ENCODE measurements at regions not wholly inside any gene's neighbourhood (a gene's known extent, or its start where the extent isn't known, plus 50 kb on each side); places are given as distances from the start of the nearest gene placed in this dataset.
A peak's percentile ranks its signal among the peaks of the same experiment; 100 is the strongest.
"Not testable (repeated sequence)": the region's sequence is repeated elsewhere in the genome, so short reads cannot be mapped to it uniquely, and the experiment has no call there.

- no peak for DNase-seq (ENCODE audit: low read depth)
Measured at GRCh38 chr3:34878488-34878887, 760.8 kb upstream of the ARPP21 start.

- no peak for DNase-seq (ENCODE audit: low read depth)
Measured at GRCh38 chr3:34881026-34881425, 758.3 kb upstream of the ARPP21 start.

- no peak for DNase-seq (ENCODE audit: low read depth)
Measured at GRCh38 chr3:34882764-34883163, 756.6 kb upstream of the ARPP21 start.

GRCh38 chr3:34884007-34884406 is 755.3 kb upstream of the ARPP21 start:
- no peak for DNase-seq (ENCODE audit: low read depth)

- DNase-seq (ENCODE audit: low read depth) = no peak
Measured at GRCh38 chr3:34886443-34886842, 752.9 kb upstream of the ARPP21 start.

- no peak for DNase-seq (ENCODE audit: low read depth)
Measured at GRCh38 chr3:34889641-34890040, 749.7 kb upstream of the ARPP21 start.

- DNase-seq (ENCODE audit: low read depth) = no peak
Measured at GRCh38 chr3:34890247-34890646, 749.1 kb upstream of the ARPP21 start.

GRCh38 chr3:34891941-34892340 is 747.4 kb upstream of the ARPP21 start:
- DNase-seq (ENCODE audit: low read depth) = no peak

GRCh38 chr3:34895841-34896240 is 743.5 kb upstream of the ARPP21 start:
- DNase-seq (ENCODE audit: low read depth) = no peak

GRCh38 chr3:34909679-34910078 is 729.6 kb upstream of the ARPP21 start:
- not testable (repeated sequence) for DNase-seq (ENCODE audit: low read depth)

GRCh38 chr3:34919025-34919424 is 720.3 kb upstream of the ARPP21 start:
- no peak for DNase-seq (ENCODE audit: low read depth)

- DNase-seq (ENCODE audit: low read depth) = no peak
Measured at GRCh38 chr3:34920806-34921205, 718.5 kb upstream of the ARPP21 start.

GRCh38 chr3:34924961-34925360 is 714.4 kb upstream of the ARPP21 start:
- no peak for DNase-seq (ENCODE audit: low read depth)

- no peak for DNase-seq (ENCODE audit: low read depth)
Measured at GRCh38 chr3:34925851-34926250, 713.5 kb upstream of the ARPP21 start.

GRCh38 chr3:34929036-34929435 is 710.3 kb upstream of the ARPP21 start:
- DNase-seq (ENCODE audit: low read depth) = no peak

GRCh38 chr3:34934660-34935059 is 704.7 kb upstream of the ARPP21 start:
- DNase-seq (ENCODE audit: low read depth) = no peak

- DNase-seq (ENCODE audit: low read depth) = no peak
Measured at GRCh38 chr3:34938784-34939183, 700.5 kb upstream of the ARPP21 start.

- no peak for DNase-seq (ENCODE audit: low read depth)
Measured at GRCh38 chr3:34942256-34942655, 697.1 kb upstream of the ARPP21 start.

GRCh38 chr3:34947834-34948233 is 691.5 kb upstream of the ARPP21 start:
- no peak for DNase-seq (ENCODE audit: low read depth)

- no peak for DNase-seq (ENCODE audit: low read depth)
Measured at GRCh38 chr3:34948517-34948916, 690.8 kb upstream of the ARPP21 start.

GRCh38 chr3:34955680-34956079 is 683.6 kb upstream of the ARPP21 start:
- no peak for DNase-seq (ENCODE audit: low read depth)

GRCh38 chr3:34956511-34956910 is 682.8 kb upstream of the ARPP21 start:
- DNase-seq (ENCODE audit: low read depth) = no peak

- DNase-seq (ENCODE audit: low read depth) = peak; percentile 26
Measured at GRCh38 chr3:34957677-34958076, 681.6 kb upstream of the ARPP21 start.

- no peak for DNase-seq (ENCODE audit: low read depth)
Measured at GRCh38 chr3:34969513-34969912, 669.8 kb upstream of the ARPP21 start.

- no peak for DNase-seq (ENCODE audit: low read depth)
Measured at GRCh38 chr3:34972481-34972880, 666.8 kb upstream of the ARPP21 start.

Measured in HS-27A (cell line).